ENCODE measurements at regions not wholly inside any gene's neighbourhood (a gene's known extent, or its start where the extent isn't known, plus 50 kb on each side); places are given as distances from the start of the nearest gene placed in this dataset.

GRCh38 chr4:145315811-145316225, 135.4 kb upstream of the OTUD4 start:
- no peak for DNase-seq
- Mint-ChIP-seq H3K27ac (no peak overlapping the region), H3K4me3 (no peak overlapping the region), H3K27me3 (ENCODE audit: insufficient read depth) (peaks cover 7% of the 10 kb centered on the region; the same call in 1 of the 2 replicates), H3K36me3 (ENCODE audit: low read depth) (no peaks in the 10 kb centered on the region), H3K9me3 (no peaks in the 10 kb centered on the region), H3K4me1 (ENCODE audit: low read depth) (no peaks in the 10 kb centered on the region)
- no peak for TF ChIP-seq CTCF (IDR thresholded peaks at IDR 0.05)

- H3K27ac Mint-ChIP-seq = no peak overlapping the region
- peaks cover 5% of the 10 kb centered on the region for H3K9me3 Mint-ChIP-seq
- H3K4me1 Mint-ChIP-seq (ENCODE audit: low read depth) = no peaks in the 10 kb centered on the region
- H3K4me3 Mint-ChIP-seq = no peak overlapping the region
- H3K36me3 Mint-ChIP-seq (ENCODE audit: low read depth) = no peaks in the 10 kb centered on the region
- no peak for DNase-seq
- no peak for TF ChIP-seq CTCF (IDR thresholded peaks at IDR 0.05)
- peaks cover 1% of the 10 kb centered on the region; the same call in 1 of the 2 replicates for H3K27me3 Mint-ChIP-seq (ENCODE audit: insufficient read depth)
Measured at GRCh38 chr4:145308598-145308997, 128.2 kb upstream of the OTUD4 start.

- peaks cover 1% of the 10 kb centered on the region; the same call in 1 of the 2 replicates for H3K27me3 Mint-ChIP-seq (ENCODE audit: insufficient read depth)
Measured at GRCh38 chr4:145307763-145308430, 127.5 kb upstream of the OTUD4 start.

GRCh38 chr4:145307120-145307519, 126.7 kb upstream of the OTUD4 start:
- no peak for TF ChIP-seq CTCF (IDR thresholded peaks at IDR 0.05)
- H3K4me3 Mint-ChIP-seq = no peak overlapping the region
- H3K27me3 Mint-ChIP-seq (ENCODE audit: insufficient read depth) = peaks cover 1% of the 10 kb centered on the region; the same call in 1 of the 2 replicates
- peaks cover 5% of the 10 kb centered on the region for H3K9me3 Mint-ChIP-seq
- no peaks in the 10 kb centered on the region for H3K36me3 Mint-ChIP-seq (ENCODE audit: low read depth)
- H3K4me1 Mint-ChIP-seq (ENCODE audit: low read depth) = peaks cover 11% of the 10 kb centered on the region; the same call in 1 of the 2 replicates
- no peak overlapping the region for H3K27ac Mint-ChIP-seq
- no peak for DNase-seq

More at GRCh38 chr4:145307763-145308430, 127.5 kb upstream of the OTUD4 start:
- Mint-ChIP-seq H3K36me3 (ENCODE audit: low read depth) (no peaks in the 10 kb centered on the region), H3K27ac (no peak overlapping the region), H3K9me3 (peaks cover 5% of the 10 kb centered on the region), H3K4me1 (ENCODE audit: low read depth) (peaks cover 3% of the 10 kb centered on the region; the same call in 1 of the 2 replicates), H3K4me3 (no peak overlapping the region)
- no peak for DNase-seq
- TF ChIP-seq CTCF (IDR thresholded peaks at IDR 0.05) = no peak

GRCh38 chr4:145302725-145303124, 122.3 kb upstream of the OTUD4 start:
- peaks cover 34% of the 10 kb centered on the region for H3K4me1 Mint-ChIP-seq (ENCODE audit: low read depth)
- no peaks in the 10 kb centered on the region for H3K36me3 Mint-ChIP-seq (ENCODE audit: low read depth)
- DNase-seq = peak; percentile 21
- no peak for TF ChIP-seq CTCF (IDR thresholded peaks at IDR 0.05)
- no peak overlapping the region for H3K27ac Mint-ChIP-seq
- H3K4me3 Mint-ChIP-seq = no peak overlapping the region
- H3K9me3 Mint-ChIP-seq = peaks cover 5% of the 10 kb centered on the region
- no peaks in the 10 kb centered on the region for H3K27me3 Mint-ChIP-seq (ENCODE audit: insufficient read depth)

Data from HFFc6 (cell line).